ENCODE measurements at regions not wholly inside any gene's neighbourhood (a gene's known extent, or its start where the extent isn't known, plus 50 kb on each side); places are given as distances from the start of the nearest gene placed in this dataset.
"Not testable (repeated sequence)": the region's sequence is repeated elsewhere in the genome, so short reads cannot be mapped to it uniquely, and the experiment has no call there.

DNA sequence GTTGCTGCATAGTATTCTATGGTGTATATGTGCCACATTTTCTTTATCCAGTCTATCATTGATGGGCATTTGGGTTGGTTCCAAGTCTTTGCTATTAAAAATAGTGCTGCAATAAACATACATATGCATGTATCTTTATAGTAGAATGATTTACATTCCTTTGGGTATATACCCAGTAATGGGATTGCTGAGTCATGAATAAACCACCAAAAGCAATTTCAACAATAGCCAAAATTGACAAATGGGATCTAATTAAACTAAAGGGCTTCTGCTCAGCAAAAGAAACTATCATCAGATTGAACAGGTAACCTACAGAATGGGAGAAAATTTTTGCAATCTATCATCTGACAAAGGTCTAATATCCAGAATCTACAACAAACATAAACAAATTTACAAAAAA is 101.4 kb upstream of the FAM47B start:
- in situ Hi-C loops (cut with HindIII; ENCODE audit: extremely low pct_ligation_motif_present, low pct_unique_long_range_greater_than_20kb); FAIRE-seq; H3K27ac ChIP-seq (ENCODE audit: extremely low read length, insufficient read depth, low read length); BruUV-seq (replicated peaks); H3K4me2 ChIP-seq (ENCODE audit: low read depth, low read length); DNase-seq (ENCODE audit: low spot score); H3K79me2 ChIP-seq (ENCODE audit: insufficient read depth, low read length); intact Hi-C loops (cut with micrococcal nuclease; ENCODE audit: unreplicated experiment); CTCF ChIA-PET (ENCODE audit: low intra/inter-chr PET ratio, low total read pairs); H3K9ac ChIP-seq (ENCODE audit: insufficient read depth, low read depth, low read length); H3K27me3 ChIP-seq (ENCODE audit: control insufficient read depth in 1 of 2, insufficient read depth in 2 of 2, low read length in 2 of 2); POLR2A ChIA-PET; H3K4me3 ChIP-seq (replicated peaks in 1 of 3; ENCODE audit: insufficient read depth in 1 of 3, low read depth in 2 of 3, low read length in 3 of 3); H2AFZ ChIP-seq (ENCODE audit: low read length); ATAC-seq; H3K4me1 ChIP-seq (ENCODE audit: insufficient read depth, low read length); H4K20me1 ChIP-seq (ENCODE audit: insufficient read depth, low read length); H3K36me3 ChIP-seq (replicated peaks in 1 of 2; ENCODE audit: control insufficient read depth in 1 of 2, insufficient read depth in 2 of 2, low read length in 2 of 2): not testable (repeated sequence)
- H3K9me3 ChIP-seq (ENCODE audit: low read length): peaks cover 18% of the 10 kb centered on the region; the same call in 1 of the 2 replicates
- TF ChIP-seq MAFF (IDR thresholded peaks at IDR 0.05; ENCODE audit: low read depth, low read length) (0 out of 2 replicates have a peak, but pooled peaks have one; percentile 7), MAFK (conservative IDR thresholded peaks at IDR 0.05 in 1 of 2, IDR thresholded peaks at IDR 0.05 in 1 of 2; ENCODE audit: low read length in 2 of 2) (peak in 1 of 2 experiments; percentile 32; a peak in 2 of 4 replicates)

GRCh38 chrX:34848281-34848680 is 94.3 kb upstream of the FAM47B start:
- 5% methylated on average over 3 of the region's 3 CpGs for WGBS (ENCODE audit: low lambda C conversion rate)
- TF ChIP-seq ZSCAN20 (CRISPR knock-in tag; IDR thresholded peaks at IDR 0.05; ENCODE audit: borderline replicate concordance) (no peak), MTA1 (CRISPR knock-in tag; IDR thresholded peaks at IDR 0.05; ENCODE audit: borderline replicate concordance) (no peak), TBX3 (IDR thresholded peaks at IDR 0.05; ENCODE audit: borderline replicate concordance) (no peak), ZNF7 (CRISPR knock-in tag; IDR thresholded peaks at IDR 0.05) (no peak), ZMYM3 (CRISPR knock-in tag; IDR thresholded peaks at IDR 0.05) (no peak)
- TF ChIP-seq, protein P1, sequence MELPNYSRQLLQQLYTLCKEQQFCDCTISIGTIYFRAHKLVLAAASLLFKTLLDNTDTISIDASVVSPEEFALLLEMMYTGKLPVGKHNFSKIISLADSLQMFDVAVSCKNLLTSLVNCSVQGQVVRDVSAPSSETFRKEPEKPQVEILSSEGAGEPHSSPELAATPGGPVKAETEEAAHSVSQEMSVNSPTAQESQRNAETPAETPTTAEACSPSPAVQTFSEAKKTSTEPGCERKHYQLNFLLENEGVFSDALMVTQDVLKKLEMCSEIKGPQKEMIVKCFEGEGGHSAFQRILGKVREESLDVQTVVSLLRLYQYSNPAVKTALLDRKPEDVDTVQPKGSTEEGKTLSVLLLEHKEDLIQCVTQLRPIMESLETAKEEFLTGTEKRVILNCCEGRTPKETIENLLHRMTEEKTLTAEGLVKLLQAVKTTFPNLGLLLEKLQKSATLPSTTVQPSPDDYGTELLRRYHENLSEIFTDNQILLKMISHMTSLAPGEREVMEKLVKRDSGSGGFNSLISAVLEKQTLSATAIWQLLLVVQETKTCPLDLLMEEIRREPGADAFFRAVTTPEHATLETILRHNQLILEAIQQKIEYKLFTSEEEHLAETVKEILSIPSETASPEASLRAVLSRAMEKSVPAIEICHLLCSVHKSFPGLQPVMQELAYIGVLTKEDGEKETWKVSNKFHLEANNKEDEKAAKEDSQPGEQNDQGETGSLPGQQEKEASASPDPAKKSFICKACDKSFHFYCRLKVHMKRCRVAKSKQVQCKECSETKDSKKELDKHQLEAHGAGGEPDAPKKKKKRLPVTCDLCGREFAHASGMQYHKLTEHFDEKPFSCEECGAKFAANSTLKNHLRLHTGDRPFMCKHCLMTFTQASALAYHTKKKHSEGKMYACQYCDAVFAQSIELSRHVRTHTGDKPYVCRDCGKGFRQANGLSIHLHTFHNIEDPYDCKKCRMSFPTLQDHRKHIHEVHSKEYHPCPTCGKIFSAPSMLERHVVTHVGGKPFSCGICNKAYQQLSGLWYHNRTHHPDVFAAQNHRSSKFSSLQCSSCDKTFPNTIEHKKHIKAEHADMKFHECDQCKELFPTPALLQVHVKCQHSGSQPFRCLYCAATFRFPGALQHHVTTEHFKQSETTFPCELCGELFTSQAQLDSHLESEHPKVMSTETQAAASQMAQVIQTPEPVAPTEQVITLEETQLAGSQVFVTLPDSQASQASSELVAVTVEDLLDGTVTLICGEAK (IDR thresholded peaks at IDR 0.05): no peak
- TF ChIP-seq, protein P1 (CRISPR knock-in tag; IDR thresholded peaks at IDR 0.05): no peak

More at GRCh38 chrX:34848281-34848680, 94.3 kb upstream of the FAM47B start:
- Histone ChIP-seq H3K79me2 (ENCODE audit: insufficient read depth, low read length) (no peaks in the 10 kb centered on the region), H3K4me3 (replicated peaks in 1 of 3; ENCODE audit: insufficient read depth in 1 of 3, low read depth in 2 of 3, low read length in 3 of 3) (no peak overlapping the region), H3K27ac (ENCODE audit: extremely low read length, insufficient read depth, low read length) (no peak overlapping the region), H2AFZ (ENCODE audit: low read length) (no peak overlapping the region), H3K27me3 (ENCODE audit: control insufficient read depth in 1 of 2, insufficient read depth in 2 of 2, low read length in 2 of 2) (no peaks in the 10 kb centered on the region), H3K4me2 (ENCODE audit: low read depth, low read length) (no peak overlapping the region), H3K9ac (ENCODE audit: insufficient read depth, low read depth, low read length) (no peak overlapping the region), H3K9me3 (ENCODE audit: low read length) (no peaks in the 10 kb centered on the region), H4K20me1 (ENCODE audit: insufficient read depth, low read length) (no peaks in the 10 kb centered on the region), H3K4me1 (ENCODE audit: insufficient read depth, low read length) (no peaks in the 10 kb centered on the region), H3K36me3 (replicated peaks in 1 of 2; ENCODE audit: control insufficient read depth in 1 of 2, insufficient read depth in 2 of 2, low read length in 2 of 2) (no peaks in the 10 kb centered on the region)
- BruUV-seq (replicated peaks): no TSS peak
- CTCF ChIA-PET (ENCODE audit: low intra/inter-chr PET ratio, low total read pairs): no interaction called here
- intact Hi-C loops (cut with micrococcal nuclease; ENCODE audit: unreplicated experiment): no loop called here
- POLR2A ChIA-PET: no interaction called here
- no peak for ATAC-seq
- no peak for DNase-seq (ENCODE audit: low spot score)
- FAIRE-seq: no peak
- in situ Hi-C loops (cut with HindIII; ENCODE audit: extremely low pct_ligation_motif_present, low pct_unique_long_range_greater_than_20kb): no loop called here

Measured in HepG2 (cell line).